Upper lobe of left lung (tissue), 4 donors: ENCODE measurements at regions not wholly inside any gene's neighbourhood (a gene's known extent, or its start where the extent isn't known, plus 50 kb on each side); places are given as distances from the start of the nearest gene placed in this dataset.

Source experiments
- CTCF ChIP-seq, 6 experiments: fragments of 450-650 bp in 4 of 6; fragments of 200-600 bp in 2 of 6; sonication (generic) in 2 of 6; IDR thresholded peaks; one replicate each; pipeline ENCODE4 v1.5.1; 2016 to 2019; ENCODE audit warnings: antibody characterized with exemption in 6 of 6
- POLR2A ChIP-seq, 4 donors: fragments of 450-650 bp; IDR thresholded peaks; one replicate each; pipeline ENCODE4 v1.5.1; 2016 to 2017; ENCODE audit warnings: antibody characterized with exemption in 4 of 4, mild to moderate bottlenecking in 2 of 4

- TF ChIP-seq CTCF (IDR thresholded peaks at IDR 0.05) (no peak), POLR2A (IDR thresholded peaks at IDR 0.05) (no peak)
Observed at GRCh38 chr2:105184420-105184819, 57.1 kb upstream of the GPR45 start.
